Smooth muscle cell (in vitro differentiated cells): ENCODE measurements at regions not wholly inside any gene's neighbourhood (a gene's known extent, or its start where the extent isn't known, plus 50 kb on each side); places are given as distances from the start of the nearest gene placed in this dataset.
"Not testable (repeated sequence)": the region's sequence is repeated elsewhere in the genome, so short reads cannot be mapped to it uniquely, and the experiment has no call there.

Source experiments
- DNase-seq: peaks from one replicate; lab custom pipeline; 2025; ENCODE audit not compliant: unreplicated experiment; lab: John Stamatoyannopoulos, UW
- H2AFZ ChIP-seq: fragments of 200-600 bp; sonication (generic); 2 replicates; pipeline ENCODE4 v1.6.0; 2016; ENCODE audit warnings: antibody characterized with exemption, low read depth, mild to moderate bottlenecking
- H3F3A ChIP-seq: fragments of 200-600 bp; sonication (generic); 2 replicates; pipeline ENCODE4 v1.6.0; 2017; ENCODE audit warnings: antibody characterized with exemption, low read depth
- H3K27ac ChIP-seq: fragments of 200-600 bp; sonication (generic); 2 replicates; pipeline ENCODE4 v1.5.1; 2016; ENCODE audit warnings: low read depth, mild to moderate bottlenecking
- H3K27me3 ChIP-seq: fragments of 200-600 bp; sonication (generic); 2 replicates; pipeline ENCODE4 v1.6.1; 2016; ENCODE audit warnings: low read depth, mild to moderate bottlenecking
- H3K36me3 ChIP-seq: fragments of 200-600 bp; sonication (generic); 2 replicates; pipeline ENCODE4 v1.5.1; 2016; ENCODE audit warnings: low read depth
- H3K4me1 ChIP-seq: fragments of 200-600 bp; sonication (generic); 2 replicates; pipeline ENCODE4 v1.5.1; 2016; ENCODE audit warnings: low read depth
- H3K4me2 ChIP-seq: fragments of 200-600 bp; sonication (generic); 2 replicates; pipeline ENCODE4 v1.6.0; 2016; ENCODE audit warnings: mild to moderate bottlenecking
- H3K4me3 ChIP-seq: fragments of 200-600 bp; sonication (generic); 2 replicates; pipeline ENCODE4 v1.5.1; 2016; ENCODE audit warnings: mild to moderate bottlenecking
- H3K79me2 ChIP-seq: fragments of 200-600 bp; sonication (generic); 2 replicates; pipeline ENCODE4 v1.6.0; 2016; ENCODE audit warnings: low read depth, mild to moderate bottlenecking
- H3K9ac ChIP-seq: fragments of 200-600 bp; sonication (generic); 2 replicates; pipeline ENCODE4 v1.6.0; 2016; ENCODE audit warnings: low read depth
- H3K9me3 ChIP-seq: fragments of 200-600 bp; sonication (generic); replicated peaks from 2 replicates; pipeline ENCODE4 v1.5.1; 2016; ENCODE audit warnings: low read depth
- H4K20me1 ChIP-seq: fragments of 200-600 bp; sonication (generic); 2 replicates; pipeline ENCODE4 v1.6.0; 2016; ENCODE audit warnings: low read depth
- WGBS: methylation state at CpG from one replicate; pipeline ENCODE4 v1.1.7; 2016; ENCODE audit warnings: low lambda C conversion rate; 5-methylcytosine and 5-hydroxymethylcytosine counted together
- TF ChIP-seq, protein P1 (sequence below): fragments of 200-600 bp; sonication (generic); IDR thresholded peaks from 2 replicates; pipeline ENCODE4 v1.5.1; 2017; ENCODE audit warnings: borderline replicate concordance, mild to moderate bottlenecking, antibody characterized with exemption; ENCODE audit not compliant: insufficient read depth, poor library complexity, severe bottlenecking

DNA sequence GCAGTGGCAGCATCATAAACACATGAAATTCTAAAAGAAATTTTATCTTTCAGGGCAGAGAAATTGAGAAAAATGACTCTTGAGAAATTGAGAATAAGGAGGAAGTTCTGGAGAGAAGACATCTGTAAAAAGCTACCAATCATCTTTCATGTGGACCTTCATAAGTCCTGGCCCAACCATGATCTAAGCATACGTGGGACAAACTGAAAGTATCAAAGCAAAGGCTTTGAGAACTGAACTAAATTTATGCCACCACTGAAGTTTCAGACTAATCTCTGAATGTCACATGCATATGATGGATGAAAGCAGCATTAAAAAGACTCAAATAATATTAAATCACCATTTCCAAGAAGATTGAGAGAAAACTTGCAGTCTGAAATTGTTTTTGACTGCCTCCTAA lies 1502.8 kb upstream of the LRRTM3 start:
- Histone ChIP-seq H3K27me3 (no peaks in the 10 kb centered on the region), H3K4me1 (peaks cover 9% of the 10 kb centered on the region), H3K9ac (no peak overlapping the region), H3K79me2 (no peaks in the 10 kb centered on the region), H3F3A (no peaks in the 10 kb centered on the region), H3K36me3 (no peaks in the 10 kb centered on the region), H4K20me1 (no peaks in the 10 kb centered on the region), H3K4me2 (no peak overlapping the region), H3K4me3 (no peak overlapping the region), H3K9me3 (no peaks in the 10 kb centered on the region), H2AFZ (peak overlapping the region; percentile 62), H3K27ac (no peak overlapping the region)
- TF ChIP-seq, protein P1, sequence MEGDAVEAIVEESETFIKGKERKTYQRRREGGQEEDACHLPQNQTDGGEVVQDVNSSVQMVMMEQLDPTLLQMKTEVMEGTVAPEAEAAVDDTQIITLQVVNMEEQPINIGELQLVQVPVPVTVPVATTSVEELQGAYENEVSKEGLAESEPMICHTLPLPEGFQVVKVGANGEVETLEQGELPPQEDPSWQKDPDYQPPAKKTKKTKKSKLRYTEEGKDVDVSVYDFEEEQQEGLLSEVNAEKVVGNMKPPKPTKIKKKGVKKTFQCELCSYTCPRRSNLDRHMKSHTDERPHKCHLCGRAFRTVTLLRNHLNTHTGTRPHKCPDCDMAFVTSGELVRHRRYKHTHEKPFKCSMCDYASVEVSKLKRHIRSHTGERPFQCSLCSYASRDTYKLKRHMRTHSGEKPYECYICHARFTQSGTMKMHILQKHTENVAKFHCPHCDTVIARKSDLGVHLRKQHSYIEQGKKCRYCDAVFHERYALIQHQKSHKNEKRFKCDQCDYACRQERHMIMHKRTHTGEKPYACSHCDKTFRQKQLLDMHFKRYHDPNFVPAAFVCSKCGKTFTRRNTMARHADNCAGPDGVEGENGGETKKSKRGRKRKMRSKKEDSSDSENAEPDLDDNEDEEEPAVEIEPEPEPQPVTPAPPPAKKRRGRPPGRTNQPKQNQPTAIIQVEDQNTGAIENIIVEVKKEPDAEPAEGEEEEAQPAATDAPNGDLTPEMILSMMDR: no peak
- WGBS: 92% methylated on average over 1 of the region's 1 CpG
- DNase-seq: no peak

DNA sequence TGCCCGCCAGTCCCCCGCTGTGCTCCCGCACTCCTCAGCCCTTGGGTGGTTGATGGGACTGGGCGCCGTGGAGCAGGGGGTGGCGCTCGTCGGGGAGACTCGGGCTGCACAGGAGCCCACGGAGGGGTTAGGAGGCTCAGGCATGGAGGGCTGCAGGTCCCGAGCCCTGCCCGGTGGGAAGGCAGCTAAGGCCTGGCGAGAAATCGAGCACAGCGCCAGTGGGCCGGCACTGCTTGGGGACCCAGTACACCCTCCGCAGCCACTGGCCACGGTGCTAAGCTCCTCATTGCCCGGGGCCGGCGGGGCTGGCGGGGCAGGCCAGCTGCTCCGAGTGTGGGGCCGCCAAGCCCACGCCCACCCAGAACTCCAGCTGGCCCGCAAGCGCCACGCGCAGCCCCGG lies 1496.5 kb upstream of the LRRTM3 start:
- H3K4me3 ChIP-seq, H2AFZ ChIP-seq, DNase-seq, H3K9me3 ChIP-seq, H3K4me1 ChIP-seq, H3K27ac ChIP-seq, H3K27me3 ChIP-seq, H3K4me2 ChIP-seq, H3K36me3 ChIP-seq, H3K9ac ChIP-seq, H3F3A ChIP-seq, H3K79me2 ChIP-seq, H4K20me1 ChIP-seq: not testable (repeated sequence)
- WGBS: 98% methylated on average over 26 of the region's 30 CpGs

DNA sequence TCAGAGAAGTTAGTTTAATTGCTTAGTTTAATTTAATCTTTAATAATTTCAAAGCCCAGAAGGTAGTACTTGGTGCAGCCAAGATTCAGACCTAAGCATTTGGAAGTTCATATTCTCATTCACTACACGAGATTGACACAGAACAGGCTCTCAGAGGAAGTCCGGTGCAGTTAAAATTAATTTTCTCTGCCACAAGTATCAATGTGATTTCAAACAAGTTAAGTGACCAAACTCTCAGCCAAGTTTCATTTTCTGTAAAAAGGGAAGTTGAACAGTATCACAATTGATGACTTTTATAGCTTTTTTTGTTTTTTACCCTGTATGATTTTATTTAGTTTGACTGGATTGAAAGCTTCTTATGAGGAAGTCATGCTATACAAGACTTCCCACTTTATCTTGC lies 1494.9 kb upstream of the LRRTM3 start:
- Histone ChIP-seq H4K20me1 (no peaks in the 10 kb centered on the region), H3K27me3 (no peaks in the 10 kb centered on the region), H3K36me3 (no peaks in the 10 kb centered on the region), H3K4me1 (no peaks in the 10 kb centered on the region), H3F3A (no peaks in the 10 kb centered on the region), H3K79me2 (no peaks in the 10 kb centered on the region), H3K9me3 (no peaks in the 10 kb centered on the region), H2AFZ (peak overlapping the region; percentile 68), H3K4me2 (no peak overlapping the region), H3K9ac (no peak overlapping the region), H3K27ac (no peak overlapping the region), H3K4me3 (no peak overlapping the region)
- DNase-seq: no peak
- WGBS: 90% methylated on average over 2 of the region's 2 CpGs
- TF ChIP-seq, protein P1: no peak

DNA sequence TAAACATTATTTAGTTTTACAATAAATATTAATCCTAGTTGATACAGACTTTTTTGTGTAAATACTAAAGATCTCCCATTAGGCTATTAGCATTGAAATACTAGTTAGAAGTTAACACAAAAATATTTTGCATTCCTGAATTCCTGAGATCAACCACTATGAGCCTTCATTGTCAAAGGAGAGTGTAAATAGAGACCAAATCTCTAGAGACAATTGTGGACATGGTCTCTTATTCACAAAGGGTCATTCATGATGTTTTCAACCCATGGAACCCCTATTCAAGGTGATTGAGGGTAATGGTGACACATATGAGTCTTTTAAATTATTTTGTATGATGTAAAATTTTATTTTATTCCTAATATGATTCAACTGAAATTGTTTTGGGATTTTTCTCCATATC lies 1454.8 kb upstream of the LRRTM3 start:
- Histone ChIP-seq H3K9ac (no peak overlapping the region), H3K4me3 (no peak overlapping the region), H3F3A (no peaks in the 10 kb centered on the region), H3K27ac (no peak overlapping the region), H3K27me3 (no peaks in the 10 kb centered on the region), H3K79me2 (no peaks in the 10 kb centered on the region), H3K9me3 (no peaks in the 10 kb centered on the region), H3K4me2 (no peak overlapping the region), H4K20me1 (no peaks in the 10 kb centered on the region), H3K4me1 (no peaks in the 10 kb centered on the region), H2AFZ (peak overlapping the region; percentile 72), H3K36me3 (no peaks in the 10 kb centered on the region)
- TF ChIP-seq, protein P1: no peak
- DNase-seq: no peak
